ENCODE measurements at regions not wholly inside any gene's neighbourhood (a gene's known extent, or its start where the extent isn't known, plus 50 kb on each side); places are given as distances from the start of the nearest gene placed in this dataset.
"Not testable (repeated sequence)": the region's sequence is repeated elsewhere in the genome, so short reads cannot be mapped to it uniquely, and the experiment has no call there.

DNA sequence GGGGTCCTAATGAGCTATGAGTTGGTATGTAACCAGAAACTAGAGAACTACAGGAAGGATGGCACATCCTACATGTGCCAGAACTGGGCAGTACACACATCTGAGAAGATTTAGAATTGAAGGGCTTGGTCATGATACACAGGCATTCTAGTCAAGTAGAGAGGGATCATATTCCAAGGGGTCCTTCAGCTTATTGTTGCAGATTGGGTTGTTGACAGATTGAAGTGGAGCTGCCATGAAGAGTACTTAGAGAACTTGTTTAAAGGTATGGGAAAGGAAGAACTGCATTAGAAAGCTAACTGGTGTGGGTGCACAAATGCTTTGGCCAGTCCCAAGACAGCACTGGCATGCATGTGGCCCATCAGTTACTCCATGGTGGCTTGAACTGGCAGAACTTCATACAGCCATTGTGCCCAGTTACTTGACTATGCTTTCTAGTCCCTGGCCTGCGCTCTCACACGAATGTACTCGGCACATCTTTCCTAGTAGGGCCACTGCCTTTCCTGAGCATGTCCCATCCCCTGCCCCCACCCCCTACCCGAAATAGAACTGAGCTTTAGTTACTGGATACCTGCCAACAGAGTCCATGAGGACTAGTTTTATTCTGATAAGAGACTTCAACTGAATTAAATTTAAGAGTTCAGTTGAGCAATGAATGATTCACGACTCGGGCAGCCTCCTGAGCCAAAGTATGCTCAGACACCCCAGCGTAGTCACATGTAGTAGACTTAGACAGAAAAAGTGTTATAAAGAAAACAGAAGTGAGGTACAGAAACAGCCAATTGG, 64.0 kb downstream of the CCNG2 start:
- no peak for DNase-seq (ENCODE audit: low read depth in 2 of 2, low spot score in 1 of 2)

DNA sequence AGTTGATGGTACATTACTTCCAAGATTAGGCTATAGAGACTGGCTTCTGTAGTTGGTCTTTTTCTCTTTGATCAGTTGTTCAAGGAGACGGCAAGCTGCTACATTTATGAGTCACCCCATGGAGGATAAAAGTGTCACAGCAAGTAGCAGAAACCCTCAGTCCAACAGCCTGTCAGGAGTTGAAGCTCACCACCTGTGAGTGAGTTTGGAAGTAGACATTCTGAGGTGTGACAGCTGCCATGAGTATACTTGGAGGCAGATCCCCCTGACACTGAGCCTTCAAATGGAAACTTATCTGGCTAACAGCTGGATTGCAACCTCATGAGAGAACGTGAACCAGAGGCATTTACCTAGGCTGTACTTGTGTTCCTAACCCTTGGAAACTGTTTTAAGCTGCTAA, 68.0 kb downstream of the CCNG2 start:
- DNase-seq (ENCODE audit: low read depth in 2 of 2, low spot score in 1 of 2), result no peak

DNA sequence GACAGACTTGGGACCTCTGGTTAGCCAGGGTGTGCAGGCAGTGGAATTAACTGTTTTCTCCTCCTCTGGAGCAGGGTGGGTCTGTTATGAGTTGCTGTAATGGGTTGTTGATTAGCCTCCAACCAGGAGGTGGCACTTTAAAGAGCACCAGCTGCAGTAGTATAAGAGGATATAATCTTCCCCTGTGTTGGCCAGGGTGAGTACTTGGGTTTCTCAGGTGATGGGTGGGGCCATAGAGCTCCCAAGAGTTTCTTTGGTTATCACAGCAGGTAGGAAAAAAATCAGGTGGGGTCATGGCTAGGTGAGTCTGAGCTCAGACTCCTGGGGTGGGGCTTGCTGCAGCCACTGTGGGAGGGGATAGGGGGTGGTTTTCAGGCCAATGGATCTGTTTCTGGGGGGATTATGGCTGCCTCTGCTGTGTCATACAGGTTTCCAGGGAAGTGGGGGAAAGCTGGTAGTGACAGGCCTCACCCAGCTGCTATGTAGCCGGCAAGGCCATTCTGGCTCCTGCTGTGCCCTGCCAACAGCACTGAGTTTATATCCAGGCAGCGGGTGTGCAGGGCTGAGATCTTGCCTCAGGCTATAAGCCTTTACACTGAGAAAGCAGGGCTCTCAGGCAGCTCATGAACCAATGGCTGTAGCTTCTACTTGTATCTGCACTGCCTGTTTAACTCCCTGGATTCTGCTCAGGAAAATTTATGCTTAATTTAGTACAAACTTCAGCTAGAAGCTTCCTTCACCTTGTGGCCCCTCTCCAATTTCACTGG, 70.1 kb downstream of the CCNG2 start:
- no peak for DNase-seq (ENCODE audit: low read depth in 2 of 2, low spot score in 1 of 2)

DNA sequence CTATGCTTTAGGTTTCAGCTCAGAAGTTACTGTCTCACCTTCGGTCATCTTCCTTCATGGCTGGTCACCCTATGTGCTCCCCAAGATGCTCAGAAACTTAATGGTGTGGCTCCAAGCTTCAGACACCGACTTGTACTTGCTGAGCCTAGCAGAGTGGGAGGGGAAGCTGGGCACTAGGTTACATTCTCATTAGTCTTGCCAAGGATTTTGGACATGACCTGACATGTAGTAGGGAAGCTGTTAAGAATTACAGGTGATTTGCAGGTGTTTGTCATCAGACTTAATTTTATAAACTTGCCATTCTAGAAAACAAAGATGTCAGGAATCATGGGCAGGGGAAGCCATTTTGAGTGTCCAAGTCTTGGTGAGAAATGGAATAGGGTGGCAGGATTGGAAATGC, 72.4 kb downstream of the CCNG2 start:
- DNase-seq (ENCODE audit: low read depth in 2 of 2, low spot score in 1 of 2), result no peak

DNA sequence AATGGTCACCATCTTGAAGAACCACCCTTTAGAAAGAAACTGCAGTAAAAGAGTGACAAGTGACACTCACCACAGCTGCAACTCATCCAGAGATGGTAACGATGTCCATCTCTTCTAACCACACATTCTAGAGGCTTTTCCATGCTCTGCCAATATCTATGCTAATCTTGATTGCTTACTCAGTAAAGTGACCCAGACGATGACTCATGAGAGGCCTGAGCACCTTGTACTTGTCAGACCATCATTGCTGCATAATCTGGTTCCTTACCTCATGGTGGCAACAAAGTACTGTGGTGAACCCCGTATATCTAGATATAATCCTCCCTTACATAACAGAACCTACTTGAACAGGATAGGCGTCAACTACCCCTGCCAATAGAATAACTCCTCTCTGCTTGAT, 75.6 kb downstream of the CCNG2 start:
- DNase-seq (ENCODE audit: low read depth in 2 of 2, low spot score in 1 of 2), result no peak

DNA sequence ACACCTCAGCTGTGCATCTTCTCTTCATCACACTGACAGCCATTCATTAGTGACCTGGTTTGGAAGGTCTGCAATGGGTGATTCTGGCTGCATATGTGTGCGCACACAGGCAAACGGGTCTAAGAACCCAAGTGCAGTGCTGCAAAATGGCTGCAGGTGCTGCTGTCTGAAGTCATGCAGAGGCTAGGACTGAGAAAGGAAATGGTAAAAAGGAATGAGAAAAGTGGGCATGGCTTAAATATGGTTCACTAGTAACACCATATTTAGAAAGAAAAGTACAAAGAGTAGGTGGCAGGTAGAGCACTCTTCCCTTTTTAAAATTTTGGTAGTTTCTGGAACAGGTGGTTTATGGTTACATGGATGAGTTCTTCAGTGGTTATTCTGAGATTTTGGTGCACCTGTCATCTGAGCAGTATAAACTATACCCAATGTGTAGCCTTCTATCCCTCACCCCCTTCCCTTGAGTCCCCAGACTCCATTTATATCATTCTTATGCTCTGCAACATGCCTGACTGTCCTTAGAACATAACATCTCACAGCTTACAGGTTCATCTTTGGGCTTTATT, 78.4 kb downstream of the CCNG2 start:
- no peak for DNase-seq (ENCODE audit: low read depth in 2 of 2, low spot score in 1 of 2)

DNA sequence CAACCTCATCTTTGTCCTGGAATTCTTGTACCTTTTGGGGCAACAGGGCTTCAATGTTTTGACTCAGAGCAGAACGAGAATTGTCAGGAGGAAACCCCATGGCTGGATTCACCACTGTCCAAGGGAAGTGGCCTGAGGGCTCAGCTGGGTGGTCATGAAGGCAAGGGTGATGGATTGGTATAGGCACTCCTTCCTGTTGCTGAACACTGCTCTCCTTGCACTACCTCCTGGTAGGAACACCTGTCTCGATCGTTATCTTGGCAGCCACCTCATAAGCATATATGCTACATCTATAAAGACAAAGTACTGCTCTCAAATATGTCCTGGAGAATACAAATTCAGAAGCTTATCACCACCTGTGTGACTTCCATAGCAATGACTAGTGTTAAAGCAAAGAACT, 79.8 kb downstream of the CCNG2 start:
- DNase-seq (ENCODE audit: low read depth in 2 of 2, low spot score in 1 of 2), result no peak

DNA sequence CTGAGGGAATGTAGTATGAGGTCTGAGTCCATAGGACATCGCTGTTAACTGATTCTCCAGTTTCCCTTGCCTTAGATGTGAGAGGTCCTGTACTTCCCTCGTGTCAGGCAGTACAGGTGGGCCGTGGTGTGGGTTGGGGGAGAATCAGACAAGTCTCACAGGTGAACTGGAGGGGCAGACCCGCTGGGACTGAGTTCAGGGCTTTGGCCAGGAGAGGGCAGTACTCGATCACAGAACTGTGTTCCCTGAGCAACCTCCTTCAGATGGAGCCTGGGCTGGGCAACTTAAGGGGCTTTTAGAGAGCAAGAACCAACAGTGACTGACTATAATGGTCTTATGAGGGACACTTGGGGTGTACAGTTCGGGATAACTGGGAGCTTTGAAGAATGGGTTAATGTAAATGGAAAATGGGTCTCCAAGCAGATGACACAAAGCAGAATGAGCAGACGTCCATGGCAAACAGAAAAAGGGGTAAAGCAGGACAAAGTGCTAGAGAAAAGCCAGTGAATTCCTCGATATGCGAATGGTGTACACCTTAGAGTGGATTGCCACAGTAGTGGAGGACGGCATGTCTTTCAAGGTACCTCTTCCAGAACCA, 83.6 kb downstream of the CCNG2 start:
- peak; percentile 5 to 18 for DNase-seq (ENCODE audit: low read depth in 2 of 2, low spot score in 1 of 2)

DNA sequence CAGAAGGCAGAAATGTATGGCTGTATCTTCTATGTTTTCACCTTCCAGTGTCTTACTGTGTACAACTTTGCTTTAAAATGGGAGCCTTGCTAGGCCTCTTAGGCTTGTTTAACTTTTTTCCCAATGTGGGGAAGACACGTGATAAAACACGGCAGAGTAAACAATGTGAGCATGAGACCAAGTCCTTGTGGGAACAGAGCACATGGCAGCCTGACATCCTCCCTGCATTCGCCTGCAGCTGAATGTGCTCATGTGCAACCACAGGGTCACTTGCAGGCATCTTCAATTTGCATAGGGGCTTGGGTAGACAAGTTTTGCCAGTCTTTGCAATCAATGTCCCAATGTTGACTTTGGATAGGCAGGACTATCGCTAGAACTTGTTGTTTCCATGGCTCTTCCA, 91.8 kb downstream of the CCNG2 start:
- no peak for DNase-seq (ENCODE audit: low read depth in 2 of 2, low spot score in 1 of 2)

DNA sequence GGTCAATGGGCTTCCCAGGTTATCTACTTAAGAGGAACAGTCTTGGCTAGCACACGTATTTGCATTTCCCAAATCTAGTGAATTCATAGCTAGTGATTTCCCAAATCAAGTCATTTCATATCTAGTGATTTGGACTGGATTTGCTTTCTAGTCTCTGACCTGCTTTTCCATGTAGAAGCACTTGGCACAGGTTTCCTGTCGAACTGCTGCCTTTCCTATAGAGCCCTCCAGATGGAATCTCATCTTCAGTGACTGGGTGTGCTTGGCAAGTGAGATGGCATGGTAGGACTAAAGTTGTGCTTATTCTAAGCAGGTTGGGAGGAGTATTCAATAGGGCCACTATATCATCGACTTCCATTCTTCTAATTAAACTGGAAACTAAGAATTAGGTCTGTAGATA, 94.7 kb downstream of the CCNG2 start:
- no peak for DNase-seq (ENCODE audit: low read depth in 2 of 2, low spot score in 1 of 2)

DNA sequence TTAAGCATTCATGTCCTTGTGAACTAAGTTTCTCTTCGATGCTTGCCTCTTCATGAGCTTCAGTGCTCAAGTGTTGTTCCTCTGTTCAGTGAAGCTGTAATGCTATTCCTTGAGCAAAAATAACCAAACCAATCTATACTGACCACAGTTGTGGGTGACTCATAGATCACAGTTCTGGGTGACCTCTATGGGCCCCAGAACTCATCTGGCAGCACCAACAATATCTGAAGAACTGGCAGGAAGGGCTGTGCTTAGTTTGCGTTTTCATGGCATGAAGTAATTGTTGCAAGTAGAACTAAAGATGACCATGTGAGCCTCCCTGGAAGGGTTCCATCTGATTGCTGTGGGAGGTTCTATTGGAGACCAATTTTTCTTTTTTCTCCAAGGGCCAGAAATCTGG, 106.2 kb downstream of the CCNG2 start:
- no peak for DNase-seq (ENCODE audit: low read depth in 2 of 2, low spot score in 1 of 2)

DNA sequence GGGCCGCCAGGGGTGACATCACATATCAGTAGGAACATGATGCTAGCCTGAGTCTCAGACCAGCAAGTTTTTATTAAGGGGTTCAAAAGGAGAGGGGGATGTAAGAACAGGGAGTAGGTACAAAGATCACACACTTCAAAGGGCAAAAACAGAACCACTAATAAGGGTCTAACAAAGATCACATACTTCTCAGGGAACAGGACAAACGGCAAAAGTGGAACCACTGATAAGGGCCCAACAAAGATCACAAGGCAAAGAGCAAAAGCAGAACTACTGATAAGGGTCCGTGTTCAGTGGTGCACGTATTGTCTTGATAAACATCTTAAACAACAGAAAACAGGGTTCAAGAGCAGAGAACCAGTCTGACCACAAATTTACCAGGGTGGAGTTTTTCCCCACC, 107.0 kb downstream of the CCNG2 start:
- DNase-seq (ENCODE audit: low read depth in 2 of 2, low spot score in 1 of 2), result not testable (repeated sequence)

DNA sequence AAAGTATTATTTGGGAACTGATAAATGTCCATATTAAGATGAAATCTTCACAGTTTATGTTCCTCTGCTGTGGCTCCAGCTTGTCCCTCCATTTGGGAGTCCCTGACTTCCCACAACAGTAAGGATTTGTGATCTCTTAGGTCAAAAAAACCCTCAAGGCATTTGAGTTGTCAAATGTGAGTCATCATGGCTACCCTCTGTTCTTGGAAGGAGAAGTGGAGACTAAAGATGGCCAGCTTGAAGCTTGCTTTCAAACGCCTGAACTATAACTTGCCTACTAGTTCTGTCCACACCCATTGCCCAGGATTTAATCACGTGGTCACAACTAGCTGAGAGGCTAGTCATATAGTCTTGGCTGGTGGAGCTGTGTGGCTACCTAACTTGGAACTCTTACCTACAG, 107.8 kb downstream of the CCNG2 start:
- DNase-seq (ENCODE audit: low read depth in 2 of 2, low spot score in 1 of 2), result no peak

DNA sequence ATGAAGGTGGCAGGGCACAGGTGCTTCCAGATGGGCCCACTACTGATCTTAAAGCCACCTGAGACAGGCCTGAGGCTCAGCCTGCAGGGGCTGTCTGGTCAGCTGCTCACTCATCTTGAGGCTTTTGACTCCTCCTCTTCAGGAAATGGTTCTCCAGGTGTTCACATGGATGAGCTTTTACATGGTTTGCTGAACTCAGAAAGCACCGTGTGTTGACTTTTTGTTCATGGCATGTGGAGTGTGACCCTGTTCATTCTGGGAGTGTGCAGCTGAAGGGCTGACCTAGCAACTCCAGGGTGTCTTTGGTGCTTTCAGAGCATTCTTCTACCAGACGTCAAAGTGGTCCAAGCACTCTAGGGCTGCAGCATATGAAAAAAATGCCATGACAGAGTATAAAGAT, 111.1 kb downstream of the CCNG2 start:
- DNase-seq (ENCODE audit: low read depth in 2 of 2, low spot score in 1 of 2), result no peak

DNA sequence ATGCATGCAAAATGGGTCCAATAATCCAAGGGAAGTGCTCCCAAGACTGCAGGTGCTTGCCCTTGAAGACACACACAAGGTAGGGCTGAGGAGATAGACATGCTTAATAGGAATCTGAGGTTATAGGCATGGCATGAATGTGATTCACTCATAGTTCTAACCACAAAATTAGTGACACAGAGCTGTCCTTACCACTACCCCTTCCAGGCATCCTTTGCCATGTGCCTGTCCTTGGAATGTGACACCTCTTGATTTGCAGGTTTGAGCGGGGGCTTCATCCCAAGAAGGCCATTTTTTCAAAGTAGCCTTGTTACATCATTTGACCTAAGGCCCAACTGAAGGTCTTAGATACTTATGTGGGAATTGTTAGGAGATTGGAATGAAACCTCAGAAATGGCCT, 112.5 kb downstream of the CCNG2 start:
- no peak for DNase-seq (ENCODE audit: low read depth in 2 of 2, low spot score in 1 of 2)

DNA sequence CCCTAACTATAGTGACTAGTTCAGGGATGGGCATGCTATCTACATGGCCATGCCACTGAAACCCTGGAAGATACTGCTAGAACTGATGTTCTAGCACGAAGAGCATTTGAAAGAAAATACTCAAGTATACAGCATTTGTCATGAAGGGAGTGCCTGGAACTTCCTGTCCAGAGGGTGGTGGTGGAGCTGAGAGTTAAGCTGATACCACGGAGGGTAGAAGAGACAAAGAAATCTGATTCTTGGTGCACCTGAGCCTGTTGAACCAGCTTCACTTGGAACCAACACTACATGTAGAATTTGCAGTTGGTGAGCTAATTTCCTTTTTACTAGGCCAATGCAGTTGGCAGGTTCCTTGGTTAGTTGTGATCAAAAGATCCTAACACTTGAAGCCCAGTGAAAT, 116.4 kb downstream of the CCNG2 start:
- no peak for DNase-seq (ENCODE audit: low read depth in 2 of 2, low spot score in 1 of 2)

DNA sequence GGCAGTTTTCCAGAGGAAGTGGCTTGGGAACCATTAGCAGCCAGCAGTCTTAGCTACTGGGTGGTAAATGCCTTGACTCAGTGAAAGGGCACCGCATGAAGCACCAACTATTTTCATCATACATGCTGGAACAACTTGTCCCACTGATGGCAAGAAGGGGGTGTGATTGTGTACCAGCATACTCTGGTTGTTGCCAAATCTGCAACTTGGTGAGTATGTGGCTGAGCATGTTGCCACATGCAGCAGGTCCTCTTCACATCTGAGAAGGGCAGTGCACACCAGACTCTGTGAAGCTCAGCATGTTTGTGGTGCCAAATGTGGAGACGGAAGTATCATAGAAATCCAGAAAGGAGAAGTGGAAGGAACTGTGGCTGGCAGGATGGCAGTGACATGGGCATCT, 122.1 kb downstream of the CCNG2 start:
- not testable (repeated sequence) for DNase-seq (ENCODE audit: low read depth in 2 of 2, low spot score in 1 of 2)

DNA sequence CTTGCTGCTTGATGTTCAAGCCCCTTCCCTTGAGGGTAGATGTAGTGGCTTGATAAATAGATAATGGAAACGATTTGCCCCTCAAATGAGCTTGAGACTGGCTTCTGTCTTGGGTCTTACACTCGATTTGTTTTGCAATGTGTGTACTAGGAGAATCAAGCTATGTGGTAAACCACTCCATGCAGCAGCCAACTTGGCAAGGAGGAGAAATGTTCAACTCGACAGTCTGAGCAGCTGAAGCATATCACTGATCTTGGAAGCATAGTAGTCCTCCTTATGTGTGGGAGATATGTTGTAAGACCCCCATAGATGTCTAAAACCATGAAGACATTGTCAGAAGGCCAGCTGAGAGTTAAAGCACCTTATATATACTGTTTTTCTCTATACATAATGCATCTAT, 125.3 kb downstream of the CCNG2 start:
- DNase-seq (ENCODE audit: low read depth in 2 of 2, low spot score in 1 of 2), result no peak

DNA sequence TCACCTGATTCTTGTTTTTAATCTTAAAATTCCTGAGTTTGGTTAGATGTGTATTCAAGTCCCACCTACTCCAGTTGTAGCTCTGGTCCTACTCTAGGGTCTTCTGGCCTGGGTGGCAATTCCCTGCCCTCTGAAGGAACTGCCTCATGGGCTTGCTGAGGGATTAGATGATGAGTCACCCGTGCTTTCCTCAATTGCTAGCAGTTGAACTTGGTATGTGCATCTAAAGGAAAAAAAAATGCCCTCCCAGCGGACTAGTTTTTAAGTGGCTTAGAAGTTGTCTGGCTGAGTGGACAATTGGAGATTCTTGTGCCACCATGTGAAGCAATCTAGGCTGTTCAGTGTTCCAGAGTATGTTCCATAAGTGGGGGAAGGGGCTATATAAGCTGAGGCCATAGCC, 127.0 kb downstream of the CCNG2 start:
- DNase-seq (ENCODE audit: low read depth in 2 of 2, low spot score in 1 of 2), result no peak

DNA sequence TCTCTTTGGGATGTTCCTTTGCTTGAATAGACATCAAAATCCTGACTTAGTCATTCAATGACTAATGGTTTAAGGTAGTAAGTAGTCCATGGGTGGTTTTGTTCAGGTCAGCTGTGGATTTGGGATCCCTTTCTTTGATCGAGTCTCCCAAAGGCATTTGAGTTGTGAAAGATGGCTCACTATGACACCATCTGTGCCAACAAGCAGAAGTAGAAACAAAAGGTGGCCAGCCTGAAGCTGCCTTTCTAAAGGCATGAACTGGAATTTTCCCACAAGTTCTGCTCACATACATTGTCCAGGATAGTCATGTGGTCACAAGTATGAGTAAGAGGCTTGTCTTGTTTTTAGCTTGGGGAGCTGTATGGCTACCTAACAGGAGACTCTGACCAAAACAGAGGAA, 129.9 kb downstream of the CCNG2 start:
- DNase-seq (ENCODE audit: low read depth in 2 of 2, low spot score in 1 of 2), result no peak

DNA sequence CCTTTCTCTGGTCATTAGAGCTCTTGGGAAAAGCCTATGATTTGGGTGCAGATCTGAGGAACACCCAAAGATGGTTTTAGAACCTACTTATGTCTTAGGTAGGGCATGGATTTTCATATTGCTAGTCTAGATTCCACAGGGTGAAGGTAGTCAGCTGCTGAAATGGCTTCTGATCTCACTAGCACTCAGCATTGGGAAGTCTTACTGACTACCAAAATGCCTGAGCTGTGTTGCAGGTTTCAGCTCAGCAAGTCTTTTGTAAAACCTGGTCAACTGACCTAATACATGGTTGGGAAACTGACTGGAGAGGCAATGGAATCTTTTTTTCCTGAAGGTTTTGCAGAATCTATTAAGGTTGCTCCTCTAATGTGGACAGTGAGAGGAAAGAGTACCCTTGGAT, 136.4 kb downstream of the CCNG2 start:
- no peak for DNase-seq (ENCODE audit: low read depth in 2 of 2, low spot score in 1 of 2)

DNA sequence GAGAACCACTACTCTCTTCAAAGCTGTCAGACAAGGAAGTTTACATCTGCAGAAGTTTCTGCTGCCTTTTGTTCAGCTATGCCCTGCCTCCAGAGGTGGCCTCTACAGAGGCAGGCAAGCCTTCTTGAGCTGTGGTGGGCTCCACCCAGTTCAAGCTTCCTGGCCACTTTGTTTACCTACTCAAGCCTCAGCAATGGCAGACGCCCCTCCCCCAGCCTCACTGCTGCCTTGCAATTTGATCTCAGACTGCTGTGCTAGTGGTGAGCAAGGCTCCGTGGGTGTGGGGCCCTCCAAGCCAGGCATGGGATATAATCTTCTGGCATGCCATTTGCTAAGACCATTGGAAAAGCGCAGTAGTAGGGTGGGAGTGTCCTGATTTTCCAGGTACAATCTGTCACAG, 144.0 kb downstream of the CCNG2 start:
- not testable (repeated sequence) for DNase-seq (ENCODE audit: low read depth in 2 of 2, low spot score in 1 of 2)
